Mucosa of descending colon (tissue), 3 donors: ENCODE measurements at regions not wholly inside any gene's neighbourhood (a gene's known extent, or its start where the extent isn't known, plus 50 kb on each side); places are given as distances from the start of the nearest gene placed in this dataset.

Source experiments
- ATAC-seq: fragments of 200-7000 bp; cut with Tn5 transposase; one replicate; pipeline ENCODE4 v1.9.1; 2020; ENCODE audit warnings: mild to moderate bottlenecking, moderate library complexity
- DNase-seq, 3 donors: peaks; one replicate each; pipeline ENCODE4 v3.0.0-alpha.2; 2020
- H3K36me3 ChIP-seq: fragments of 200-600 bp; one replicate; pipeline ENCODE4 v1.8.0; 2021; ENCODE audit warnings: low read depth, mild to moderate bottlenecking
- H3K4me1 ChIP-seq: fragments of 200-600 bp; one replicate; pipeline ENCODE4 v1.8.0; 2021; ENCODE audit warnings: low read depth, mild to moderate bottlenecking
- H3K4me3 ChIP-seq: fragments of 200-600 bp; one replicate; pipeline ENCODE4 v1.8.0; 2021; ENCODE audit warnings: mild to moderate bottlenecking
- H3K9me3 ChIP-seq: fragments of 200-600 bp; one replicate; pipeline ENCODE4 v1.8.0; 2021; ENCODE audit warnings: mild to moderate bottlenecking
- CTCF ChIP-seq: fragments of 200-600 bp; IDR thresholded peaks from one replicate; pipeline ENCODE4 v1.8.0; 2022; ENCODE audit warnings: antibody characterized with exemption, mild to moderate bottlenecking
- intact Hi-C, 2 donors: fragments of 100-400 bp; cut with DNase I in 1 of 2; cut with micrococcal nuclease in 1 of 2; formaldehyde crosslinking; loops; one replicate each; pipeline versions ENCODE4 v1.11.0 to v1.11.1; 2022; cut with DNase I, micrococcal nuclease
- donor health status: DM: no; HTN: no; CAD: no; lungs with moderate emphysema.
- donor health status: DM: no; HTN: no; CAD: no.
- donor health status: DM: no; HTN: yes; CAD: no.

- no peak for TF ChIP-seq CTCF
- no peak for DNase-seq
- Histone ChIP-seq H3K4me1 (no peaks in the 10 kb centered on the region), H3K9me3 (no peaks in the 10 kb centered on the region), H3K4me3 (no peak overlapping the region), H3K36me3 (no peaks in the 10 kb centered on the region)
- ATAC-seq = no peak
- intact Hi-C loops = no loop called here
Observed at GRCh38 chr12:128083132-128083729, 183.7 kb upstream of the TMEM132C start.

GRCh38 chr12:128088926-128089325, 178.0 kb upstream of the TMEM132C start:
- Histone ChIP-seq H3K36me3 (no peaks in the 10 kb centered on the region), H3K9me3 (no peaks in the 10 kb centered on the region), H3K4me3 (no peak overlapping the region), H3K4me1 (no peaks in the 10 kb centered on the region)
- no peak for TF ChIP-seq CTCF
- intact Hi-C loops = no loop called here
- no peak for DNase-seq
- no peak for ATAC-seq

GRCh38 chr12:128089961-128090360, 177.0 kb upstream of the TMEM132C start:
- Histone ChIP-seq H3K36me3 (no peaks in the 10 kb centered on the region), H3K4me1 (no peaks in the 10 kb centered on the region), H3K9me3 (no peaks in the 10 kb centered on the region), H3K4me3 (no peak overlapping the region)
- no peak for TF ChIP-seq CTCF
- DNase-seq (no peak), ATAC-seq (no peak)
- intact Hi-C loops = no loop called here

- no peak for TF ChIP-seq CTCF
- no peak for DNase-seq
- ATAC-seq = no peak
- Histone ChIP-seq H3K4me1 (no peaks in the 10 kb centered on the region), H3K4me3 (no peak overlapping the region), H3K9me3 (no peaks in the 10 kb centered on the region), H3K36me3 (no peaks in the 10 kb centered on the region)
- intact Hi-C loops = no loop called here
Observed at GRCh38 chr12:128091101-128091720, 175.8 kb upstream of the TMEM132C start.

- Histone ChIP-seq H3K36me3 (no peaks in the 10 kb centered on the region), H3K4me1 (no peaks in the 10 kb centered on the region), H3K9me3 (no peaks in the 10 kb centered on the region), H3K4me3 (no peak overlapping the region)
- ATAC-seq (no peak), DNase-seq (no peak)
- intact Hi-C loops = no loop called here
- TF ChIP-seq CTCF = no peak
Observed at GRCh38 chr12:128091951-128092382, 175.0 kb upstream of the TMEM132C start.

- no peak for ATAC-seq
- Histone ChIP-seq H3K4me1 (no peaks in the 10 kb centered on the region), H3K9me3 (no peaks in the 10 kb centered on the region), H3K36me3 (no peaks in the 10 kb centered on the region), H3K4me3 (no peak overlapping the region)
- DNase-seq = no peak
- intact Hi-C loops = no loop called here
- TF ChIP-seq CTCF = no peak
Observed at GRCh38 chr12:128098730-128099129, 168.2 kb upstream of the TMEM132C start.
